Osteoblast (primary cell): ENCODE measurements at regions not wholly inside any gene's neighbourhood (a gene's known extent, or its start where the extent isn't known, plus 50 kb on each side); places are given as distances from the start of the nearest gene placed in this dataset.

Experiments used
- DNase-seq: peaks from one replicate; pipeline ENCODE4 v3.0.0; 2011; ENCODE audit warnings: low spot score, mixed read lengths; ENCODE audit not compliant: insufficient read length; ENCODE audit errors: missing footprints
- H2AFZ ChIP-seq: 2 replicates; pipeline ENCODE4 v1.6.0; 2011; ENCODE audit warnings: mild to moderate bottlenecking, low read length
- H3K27ac ChIP-seq: 2 replicates; pipeline ENCODE4 v1.5.1; 2011; ENCODE audit warnings: mild to moderate bottlenecking, low read depth, low read length, moderate library complexity
- H3K27me3 ChIP-seq: 2 replicates; pipeline ENCODE4 v1.6.0; 2012; ENCODE audit warnings: mild to moderate bottlenecking, control low read depth, inconsistent platforms, low read length, moderate library complexity; ENCODE audit not compliant: insufficient read depth
- H3K36me3 ChIP-seq: 2 replicates; pipeline ENCODE4 v1.5.1; 2011; ENCODE audit warnings: mild to moderate bottlenecking, low read length, control low read depth, moderate library complexity; ENCODE audit not compliant: insufficient read depth
- H3K4me1 ChIP-seq: 2 replicates; pipeline ENCODE4 v1.5.1; 2011; ENCODE audit warnings: mild to moderate bottlenecking, low read length, control low read depth, moderate library complexity; ENCODE audit not compliant: insufficient read depth
- H3K4me2 ChIP-seq: 2 replicates; pipeline ENCODE4 v1.6.0; 2011; ENCODE audit warnings: mild to moderate bottlenecking, low read length; ENCODE audit not compliant: insufficient read depth
- H3K4me3 ChIP-seq: fragments of 200-600 bp; sonication (generic); 3 replicates; pipeline ENCODE4 v1.5.1; 2012; ENCODE audit warnings: mild to moderate bottlenecking, low read length, inconsistent platforms; ENCODE audit not compliant: insufficient read depth
- H3K79me2 ChIP-seq: 2 replicates; pipeline ENCODE4 v1.6.0; 2012; ENCODE audit warnings: mild to moderate bottlenecking, low read length, control low read depth, inconsistent platforms; ENCODE audit not compliant: insufficient read depth
- H3K9me3 ChIP-seq: 2 replicates; pipeline ENCODE4 v1.5.1; 2011; ENCODE audit warnings: low read depth, low read length, control low read depth
- H4K20me1 ChIP-seq: 2 replicates; pipeline ENCODE4 v1.6.0; 2012; ENCODE audit warnings: mild to moderate bottlenecking, low read length, control low read depth; ENCODE audit not compliant: insufficient read depth
- TF ChIP-seq, protein P1 (sequence below): IDR thresholded peaks from 2 replicates; pipeline ENCODE4 v1.5.1; 2011; ENCODE audit warnings: mild to moderate bottlenecking, low read depth, low read length, moderate library complexity; ENCODE audit errors: extremely low read depth

DNA sequence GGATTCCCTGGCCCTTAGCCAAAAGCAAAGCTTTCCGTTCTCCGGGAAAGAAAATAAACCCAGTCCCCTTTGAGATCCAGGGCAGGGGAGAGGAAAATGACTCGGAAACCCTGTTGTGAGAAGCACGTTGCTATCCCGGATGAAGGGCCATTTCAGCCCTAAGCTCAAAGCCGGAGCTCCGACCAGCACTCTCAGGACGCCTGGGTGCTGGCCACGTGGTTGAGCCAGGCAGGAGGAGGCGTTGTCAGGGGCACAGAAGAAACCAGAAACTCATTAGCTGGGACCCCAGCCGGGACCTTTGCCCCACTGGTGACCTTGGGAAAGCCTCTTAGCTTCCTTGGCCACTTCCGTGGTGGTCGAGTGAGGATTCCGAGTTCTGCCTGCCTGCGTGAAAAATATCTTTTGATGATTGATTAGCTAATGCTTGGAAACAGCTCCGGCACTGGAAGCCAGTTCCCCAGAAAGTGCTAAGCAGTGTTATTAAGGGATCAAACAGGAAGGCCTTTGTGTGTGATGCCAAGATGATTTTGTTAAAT lies 57.6 kb upstream of the FZD10 start:
- no peaks in the 10 kb centered on the region for H4K20me1 ChIP-seq
- no peak overlapping the region for H3K4me2 ChIP-seq
- H3K4me1 ChIP-seq, result no peaks in the 10 kb centered on the region
- H3K27ac ChIP-seq, result no peak overlapping the region
- H3K9me3 ChIP-seq, result no peaks in the 10 kb centered on the region
- TF ChIP-seq, protein P1, sequence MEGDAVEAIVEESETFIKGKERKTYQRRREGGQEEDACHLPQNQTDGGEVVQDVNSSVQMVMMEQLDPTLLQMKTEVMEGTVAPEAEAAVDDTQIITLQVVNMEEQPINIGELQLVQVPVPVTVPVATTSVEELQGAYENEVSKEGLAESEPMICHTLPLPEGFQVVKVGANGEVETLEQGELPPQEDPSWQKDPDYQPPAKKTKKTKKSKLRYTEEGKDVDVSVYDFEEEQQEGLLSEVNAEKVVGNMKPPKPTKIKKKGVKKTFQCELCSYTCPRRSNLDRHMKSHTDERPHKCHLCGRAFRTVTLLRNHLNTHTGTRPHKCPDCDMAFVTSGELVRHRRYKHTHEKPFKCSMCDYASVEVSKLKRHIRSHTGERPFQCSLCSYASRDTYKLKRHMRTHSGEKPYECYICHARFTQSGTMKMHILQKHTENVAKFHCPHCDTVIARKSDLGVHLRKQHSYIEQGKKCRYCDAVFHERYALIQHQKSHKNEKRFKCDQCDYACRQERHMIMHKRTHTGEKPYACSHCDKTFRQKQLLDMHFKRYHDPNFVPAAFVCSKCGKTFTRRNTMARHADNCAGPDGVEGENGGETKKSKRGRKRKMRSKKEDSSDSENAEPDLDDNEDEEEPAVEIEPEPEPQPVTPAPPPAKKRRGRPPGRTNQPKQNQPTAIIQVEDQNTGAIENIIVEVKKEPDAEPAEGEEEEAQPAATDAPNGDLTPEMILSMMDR, result no peak
- H3K27me3 ChIP-seq, result no peaks in the 10 kb centered on the region
- H3K36me3 ChIP-seq, result no peaks in the 10 kb centered on the region
- H3K79me2 ChIP-seq, result no peaks in the 10 kb centered on the region
- no peak overlapping the region for H2AFZ ChIP-seq
- no peak overlapping the region for H3K4me3 ChIP-seq
- no peak for DNase-seq

DNA sequence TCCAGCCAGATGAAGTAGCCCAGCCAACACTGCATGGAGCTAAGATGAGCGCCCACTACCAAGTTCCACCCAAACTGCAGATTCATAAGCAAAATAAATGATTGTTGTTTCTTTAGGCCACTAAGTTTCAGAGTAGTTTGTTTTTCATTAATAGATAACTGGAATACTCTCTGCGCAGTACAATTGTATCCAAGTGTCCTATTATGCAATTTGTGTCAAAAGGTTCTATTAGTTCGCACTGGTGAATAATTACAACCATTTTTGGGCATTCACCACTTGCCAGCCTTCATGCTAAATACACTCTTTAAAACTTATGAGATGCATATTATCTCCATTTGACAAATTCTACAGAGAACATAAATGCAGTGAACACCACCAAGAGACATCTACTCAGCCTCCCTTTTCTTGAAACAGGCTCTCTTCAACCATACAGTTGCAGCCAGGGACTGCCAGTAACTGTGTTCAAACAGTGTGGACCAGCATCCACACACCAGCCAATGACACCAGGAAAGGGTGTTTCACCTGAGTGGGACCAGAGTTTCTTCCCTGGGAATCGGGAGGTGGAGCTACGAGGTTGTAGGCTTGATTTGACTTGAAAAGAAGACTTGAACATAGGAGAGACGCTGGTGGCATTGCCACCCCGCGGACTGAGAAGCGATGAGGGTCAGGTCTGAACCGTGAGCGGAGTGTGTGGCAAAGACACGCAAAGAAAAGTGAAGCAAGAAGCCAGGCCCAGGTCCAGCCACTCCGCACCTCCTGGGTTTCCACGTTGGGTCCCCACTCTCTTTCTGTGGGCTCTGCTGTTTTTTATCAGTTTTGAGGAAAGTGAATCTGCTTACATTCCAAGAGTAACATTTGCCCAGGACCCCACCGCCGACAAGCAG lies 53.0 kb upstream of the FZD10 start:
- no peaks in the 10 kb centered on the region for H3K9me3 ChIP-seq
- no peaks in the 10 kb centered on the region for H3K79me2 ChIP-seq
- H3K27me3 ChIP-seq, result no peaks in the 10 kb centered on the region
- H3K4me2 ChIP-seq, result no peak overlapping the region
- H3K27ac ChIP-seq, result no peak overlapping the region
- TF ChIP-seq, protein P1, result no peak
- no peaks in the 10 kb centered on the region for H3K36me3 ChIP-seq
- no peak overlapping the region for H2AFZ ChIP-seq
- DNase-seq, result no peak
- no peaks in the 10 kb centered on the region for H4K20me1 ChIP-seq
- H3K4me3 ChIP-seq, result no peak overlapping the region
- no peaks in the 10 kb centered on the region for H3K4me1 ChIP-seq

DNA sequence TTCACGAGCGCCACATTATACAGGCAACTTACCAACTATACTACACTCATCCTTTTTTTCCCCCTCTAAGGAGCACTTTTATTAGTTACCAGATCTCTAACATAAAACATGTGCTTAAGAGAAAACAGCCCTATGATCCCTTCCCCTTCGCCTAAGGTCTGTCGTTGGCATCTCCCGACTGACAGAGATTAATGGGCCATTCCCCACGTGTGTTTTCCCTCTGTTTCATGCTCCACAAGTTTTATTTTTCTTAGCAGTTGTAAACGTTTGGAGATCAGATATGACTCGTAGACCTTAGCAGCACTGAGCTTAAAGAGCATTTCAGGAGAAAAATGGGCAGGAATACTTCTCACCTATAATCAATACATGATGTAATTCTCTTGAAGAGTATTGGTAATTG lies 51.4 kb upstream of the FZD10 start:
- Histone ChIP-seq H3K27ac (no peak overlapping the region), H4K20me1 (no peaks in the 10 kb centered on the region), H3K36me3 (no peaks in the 10 kb centered on the region), H3K27me3 (no peaks in the 10 kb centered on the region), H2AFZ (no peak overlapping the region), H3K9me3 (no peaks in the 10 kb centered on the region), H3K4me3 (no peak overlapping the region), H3K4me2 (no peak overlapping the region), H3K79me2 (no peaks in the 10 kb centered on the region), H3K4me1 (no peaks in the 10 kb centered on the region)
- DNase-seq, result no peak
- TF ChIP-seq, protein P1, result no peak

DNA sequence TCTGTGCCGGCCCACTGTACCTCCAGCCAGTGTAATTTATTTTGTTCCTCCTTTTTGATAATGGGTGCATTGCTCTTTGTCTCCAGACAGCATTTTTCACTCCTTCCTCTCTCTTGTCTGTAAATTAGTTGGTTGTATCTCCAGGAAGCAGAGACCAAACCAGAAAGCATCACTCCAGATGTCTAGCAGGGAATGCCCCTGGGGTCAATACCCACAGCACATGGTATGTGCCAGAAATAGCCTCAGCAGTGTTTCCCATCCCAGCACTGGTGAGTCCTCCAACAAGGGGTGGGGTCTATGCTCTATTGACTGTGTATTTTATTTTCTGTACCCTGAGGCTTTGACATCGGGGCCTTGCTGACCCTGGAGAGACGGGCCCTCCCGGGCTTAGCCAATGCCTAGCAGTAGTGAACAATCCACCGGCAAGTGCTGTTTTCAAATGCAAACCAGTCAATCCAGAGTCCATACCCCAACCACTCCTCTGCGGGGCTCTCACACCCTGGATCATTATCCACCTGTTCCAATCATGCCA lies 50.2 kb upstream of the FZD10 start:
- no peaks in the 10 kb centered on the region for H3K4me1 ChIP-seq
- TF ChIP-seq, protein P1, result no peak
- H3K4me3 ChIP-seq, result no peak overlapping the region
- H4K20me1 ChIP-seq, result no peaks in the 10 kb centered on the region
- no peaks in the 10 kb centered on the region for H3K79me2 ChIP-seq
- no peaks in the 10 kb centered on the region for H3K27me3 ChIP-seq
- no peaks in the 10 kb centered on the region for H3K9me3 ChIP-seq
- no peaks in the 10 kb centered on the region for H3K36me3 ChIP-seq
- H2AFZ ChIP-seq, result no peak overlapping the region
- DNase-seq, result no peak
- H3K4me2 ChIP-seq, result no peak overlapping the region
- H3K27ac ChIP-seq, result no peak overlapping the region
